ENCODE measurements at regions not wholly inside any gene's neighbourhood (a gene's known extent, or its start where the extent isn't known, plus 50 kb on each side); places are given as distances from the start of the nearest gene placed in this dataset.

DNA sequence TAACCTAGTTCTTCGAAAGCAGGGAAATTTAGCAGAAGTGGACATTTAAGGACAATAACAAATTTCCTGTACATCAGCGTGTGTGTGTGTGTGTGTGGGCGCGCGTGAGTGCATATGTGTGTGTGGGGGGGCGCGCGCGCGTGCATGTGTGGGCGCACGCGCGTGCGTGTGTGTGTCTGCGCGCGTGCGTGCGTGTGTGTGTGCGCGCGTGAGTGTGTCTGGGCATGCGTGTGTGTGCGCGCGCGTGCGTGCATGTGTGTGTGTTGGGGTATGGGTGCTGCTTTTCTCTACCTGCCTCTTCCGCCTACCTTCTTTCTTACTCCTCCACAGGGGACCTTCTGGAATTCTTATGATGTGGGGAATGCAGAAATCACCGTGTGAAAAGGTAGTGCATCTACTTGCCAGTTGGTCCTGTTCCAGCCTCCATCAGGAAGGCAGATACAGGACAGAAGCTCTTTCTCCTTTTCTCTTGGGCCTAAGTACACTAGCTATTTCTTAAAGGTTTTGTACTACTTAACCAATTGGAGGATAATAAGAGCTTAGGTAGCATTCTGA is 165.4 kb upstream of the KCNK2 start:
- TF ChIP-seq, protein P1, sequence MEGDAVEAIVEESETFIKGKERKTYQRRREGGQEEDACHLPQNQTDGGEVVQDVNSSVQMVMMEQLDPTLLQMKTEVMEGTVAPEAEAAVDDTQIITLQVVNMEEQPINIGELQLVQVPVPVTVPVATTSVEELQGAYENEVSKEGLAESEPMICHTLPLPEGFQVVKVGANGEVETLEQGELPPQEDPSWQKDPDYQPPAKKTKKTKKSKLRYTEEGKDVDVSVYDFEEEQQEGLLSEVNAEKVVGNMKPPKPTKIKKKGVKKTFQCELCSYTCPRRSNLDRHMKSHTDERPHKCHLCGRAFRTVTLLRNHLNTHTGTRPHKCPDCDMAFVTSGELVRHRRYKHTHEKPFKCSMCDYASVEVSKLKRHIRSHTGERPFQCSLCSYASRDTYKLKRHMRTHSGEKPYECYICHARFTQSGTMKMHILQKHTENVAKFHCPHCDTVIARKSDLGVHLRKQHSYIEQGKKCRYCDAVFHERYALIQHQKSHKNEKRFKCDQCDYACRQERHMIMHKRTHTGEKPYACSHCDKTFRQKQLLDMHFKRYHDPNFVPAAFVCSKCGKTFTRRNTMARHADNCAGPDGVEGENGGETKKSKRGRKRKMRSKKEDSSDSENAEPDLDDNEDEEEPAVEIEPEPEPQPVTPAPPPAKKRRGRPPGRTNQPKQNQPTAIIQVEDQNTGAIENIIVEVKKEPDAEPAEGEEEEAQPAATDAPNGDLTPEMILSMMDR (IDR thresholded peaks at IDR 0.05), result no peak
- no peak for TF ChIP-seq POLR2A (IDR thresholded peaks at IDR 0.05)

Data from adrenal gland (tissue), 5 donors.